HCT116 (cell line): ENCODE measurements at regions not wholly inside any gene's neighbourhood (a gene's known extent, or its start where the extent isn't known, plus 50 kb on each side); places are given as distances from the start of the nearest gene placed in this dataset.
"Not testable (repeated sequence)": the region's sequence is repeated elsewhere in the genome, so short reads cannot be mapped to it uniquely, and the experiment has no call there.

Experiments
- ATAC-seq: fragments of 200-7000 bp; cut with Tn5 transposase; 2 replicates; pipeline ENCODE4 v1.9.1; 2020; ENCODE audit warnings: mild to moderate bottlenecking, moderate library complexity
- BruUV-seq: library from RNA; stranded (reverse); fragments of 400-500 nt; replicated peaks from 2 replicates; lab custom pipeline; 2021; lab: Mats Ljungman, UMichigan
- CTCF ChIA-PET: fragments of 300-600 bp; sonication (Branson Sonifier 250); formaldehyde crosslinking; loops from one replicate; lab custom pipeline; 2021; ENCODE audit warnings: antibody characterized with exemption; lab: Charles Lee
- POLR2A ChIA-PET: fragments of 300-600, 350-600 bp; sonication (Branson Sonifier 250); formaldehyde crosslinking; loops from one replicate; lab custom pipeline; 2021; ENCODE audit warnings: antibody characterized with exemption; lab: Charles Lee
- RAD21 ChIA-PET, 2 experiments: fragments of 300-600 bp; sonication (Branson Sonifier 250); formaldehyde crosslinking; loops; one replicate each; lab custom pipeline; 2023; ENCODE audit warnings: low total read pairs in 2 of 2; ENCODE audit not compliant: uncharacterized antibody in 2 of 2, unreplicated experiment in 2 of 2, low non-redundant PET in 1 of 2; lab: Charles Lee
- DNase-seq: peaks from one replicate; pipeline ENCODE4 v3.0.0-alpha.2; 2010; ENCODE audit warnings: low read depth, low spot score
- H2AFZ ChIP-seq: fragments of 200-600 bp; shearing (Covaris generic), sonication (generic); 2 replicates; pipeline ENCODE4 v1.6.1; 2017; ENCODE audit warnings: low read depth, mixed run types, mixed read lengths, antibody characterized with exemption, low read length; ENCODE audit not compliant: poor library complexity, severe bottlenecking
- H3K27ac ChIP-seq: 2 replicates; pipeline ENCODE4 v1.5.1; 2012; ENCODE audit warnings: low read depth, low read length
- H3K27me3 ChIP-seq: fragments of 200-600 bp; sonication (generic); 2 replicates; pipeline ENCODE4 v1.6.1; 2016; ENCODE audit warnings: mixed run types, low read length, mixed read lengths; ENCODE audit not compliant: insufficient read depth
- H3K36me3 ChIP-seq, 2 experiments: fragments of 200-500 bp in 1 of 2; fragments of 200-600 bp in 1 of 2; sonication (Bioruptor generic) in 1 of 2; sonication (generic) in 1 of 2; 2 replicates each; pipeline versions ENCODE4 v1.5.1 to v1.6.1; 2014 to 2016; ENCODE audit warnings: low read length in 2 of 2, inconsistent platforms in 1 of 2, mixed read lengths in 1 of 2, mixed run types in 1 of 2; ENCODE audit not compliant: insufficient read depth in 2 of 2, control insufficient read depth in 1 of 2
- H3K4me1 ChIP-seq, 2 experiments: fragments of 200-600 bp in 1 of 2; sonication (generic) in 1 of 2; 2 replicates each; pipeline versions ENCODE4 v1.5.1 to v1.6.1; 2012 to 2017; ENCODE audit warnings: low read length in 2 of 2, inconsistent platforms in 1 of 2, mild to moderate bottlenecking in 1 of 2, mixed read lengths in 1 of 2, mixed run types in 1 of 2, moderate library complexity in 1 of 2; ENCODE audit not compliant: insufficient read depth in 2 of 2, control insufficient read depth in 1 of 2
- H3K4me2 ChIP-seq: fragments of 200-600 bp; sonication (generic); 2 replicates; pipeline ENCODE4 v1.6.1; 2017; ENCODE audit warnings: mixed run types, low read length, mixed read lengths
- H3K4me3 ChIP-seq, 2 experiments: fragments of 200-600 bp in 1 of 2; sonication (generic) in 1 of 2; replicated peaks in 1 of 2; 2 replicates each; pipeline ENCODE4 v1.5.1; 2011 to 2016; ENCODE audit warnings: low read length in 2 of 2, control low read depth in 1 of 2, low read depth in 1 of 2, mild to moderate bottlenecking in 1 of 2, mixed read lengths in 1 of 2, mixed run types in 1 of 2
- H3K79me2 ChIP-seq: fragments of 200-600 bp; sonication (generic); 2 replicates; pipeline ENCODE4 v1.6.1; 2017; ENCODE audit warnings: mild to moderate bottlenecking, mixed run types, low read length, moderate library complexity, mixed read lengths; ENCODE audit not compliant: insufficient read depth
- H3K9ac ChIP-seq: fragments of 200-600 bp; sonication (generic); 2 replicates; pipeline ENCODE4 v1.6.1; 2016; ENCODE audit warnings: low read length, mixed read lengths
- H3K9me2 ChIP-seq: fragments of 200-600 bp; sonication (generic), shearing (Covaris generic); 2 replicates; pipeline ENCODE4 v1.6.1; 2017; ENCODE audit warnings: mixed run types, mild to moderate bottlenecking, moderate library complexity; ENCODE audit not compliant: insufficient read depth
- H3K9me3 ChIP-seq, 2 experiments: fragments of 200-500 bp in 1 of 2; fragments of 200-600 bp in 1 of 2; sonication (Bioruptor generic) in 1 of 2; sonication (generic) in 1 of 2; 2 replicates each; pipeline ENCODE4 v1.6.1; 2014 to 2017; ENCODE audit warnings: low read length in 2 of 2, mixed read lengths in 2 of 2, inconsistent platforms in 1 of 2, low read depth in 1 of 2, mild to moderate bottlenecking in 1 of 2, mixed run types in 1 of 2, moderate library complexity in 1 of 2; ENCODE audit not compliant: control insufficient read depth in 1 of 2, insufficient read depth in 1 of 2
- H4K20me1 ChIP-seq: fragments of 200-600 bp; sonication (generic), shearing (Covaris generic); 2 replicates; pipeline ENCODE4 v1.6.1; 2017; ENCODE audit warnings: mixed run types, mild to moderate bottlenecking, moderate library complexity; ENCODE audit not compliant: insufficient read depth
- CBX3 ChIP-seq: IDR thresholded peaks from 2 replicates; pipeline ENCODE4 v1.6.1; 2012; ENCODE audit warnings: low read depth
- EGR1 ChIP-seq: IDR thresholded peaks from 2 replicates; pipeline ENCODE4 v1.6.1; 2012; ENCODE audit warnings: low read depth
- FOSL1 ChIP-seq: IDR thresholded peaks from 2 replicates; pipeline ENCODE4 v1.6.1; 2012; ENCODE audit warnings: low read depth
- POLR2A ChIP-seq: IDR thresholded peaks from 2 replicates; pipeline ENCODE4 v1.7.0; 2011; ENCODE audit warnings: borderline replicate concordance; ENCODE audit not compliant: insufficient read depth, insufficient read length; ENCODE audit errors: extremely low read depth
- POLR2AphosphoS5 ChIP-seq: IDR thresholded peaks from 2 replicates; pipeline ENCODE4 v1.6.1; 2011; ENCODE audit warnings: mild to moderate bottlenecking, low read depth, low read length, moderate library complexity
- RAD21 ChIP-seq: IDR thresholded peaks from 2 replicates; pipeline ENCODE4 v1.6.1; 2012; ENCODE audit warnings: low read depth, mild to moderate bottlenecking
- SIN3A ChIP-seq: IDR thresholded peaks from 2 replicates; pipeline ENCODE4 v1.6.1; 2012; ENCODE audit warnings: low read depth
- ZFX ChIP-seq: fragments of 450-650 bp; IDR thresholded peaks from 2 replicates; pipeline ENCODE4 v1.6.1; 2017
- intact Hi-C: fragments of 100-400 bp; cut with micrococcal nuclease; formaldehyde crosslinking; loops from 2 replicates; pipeline ENCODE4 v1.10.0; 2022
- TF ChIP-seq, protein P1 (sequence below): IDR thresholded peaks from 2 replicates; pipeline ENCODE4 v1.6.1; 2012; ENCODE audit warnings: low read depth
- TF ChIP-seq, protein P2 (sequence below): IDR thresholded peaks from 2 replicates; pipeline ENCODE4 v1.6.1; 2011; ENCODE audit warnings: mild to moderate bottlenecking, low read length, moderate library complexity; ENCODE audit not compliant: insufficient replicate concordance; ENCODE audit errors: extremely low read depth

DNA sequence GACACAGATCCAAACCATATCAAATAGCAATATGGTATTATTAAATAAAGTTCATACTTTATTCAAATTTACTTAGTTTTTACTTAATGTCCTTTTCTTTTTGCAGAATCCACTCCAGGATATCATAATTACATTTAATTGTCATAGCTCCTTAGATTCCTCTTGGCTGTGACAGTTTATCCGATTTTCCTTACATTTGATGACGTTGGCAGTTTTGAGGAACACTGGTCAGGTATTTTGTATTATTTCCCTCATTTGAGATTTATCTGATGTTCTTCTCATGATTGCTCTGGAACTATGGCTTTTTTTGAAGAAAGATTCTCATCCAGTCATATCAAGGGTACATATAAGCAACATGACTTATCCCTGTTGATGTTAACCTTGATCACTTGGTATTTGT, 198.3 kb upstream of the STAC start:
- no TSS peak for BruUV-seq
- CTCF ChIA-PET = no interaction called here
- intact Hi-C loops = no loop called here

DNA sequence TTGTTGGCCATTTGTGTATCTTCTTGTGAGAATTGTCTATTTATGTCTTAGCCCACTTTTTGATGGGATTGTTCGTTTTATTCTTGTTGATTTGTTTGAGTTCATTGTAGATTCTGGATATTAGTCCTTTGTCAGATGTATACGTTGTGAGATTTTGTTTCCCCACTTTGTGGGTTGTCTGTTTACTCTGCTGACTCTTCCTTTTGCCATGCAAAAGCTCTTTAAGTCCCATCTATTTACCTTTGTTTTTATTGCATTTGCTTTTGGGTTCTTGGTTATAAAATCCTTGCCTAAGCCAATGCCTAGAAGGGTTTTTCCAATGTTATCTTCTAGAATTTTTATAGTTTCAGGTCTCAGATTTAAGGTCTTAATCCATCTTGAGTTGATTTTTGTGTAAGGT, 193.1 kb upstream of the STAC start:
- H3K27ac ChIP-seq, BruUV-seq, DNase-seq, H3K9me2 ChIP-seq, H3K27me3 ChIP-seq, H3K4me3 ChIP-seq, H3K79me2 ChIP-seq, H3K36me3 ChIP-seq, POLR2A ChIA-PET, H2AFZ ChIP-seq, H3K9ac ChIP-seq, RAD21 ChIA-PET, intact Hi-C loops, H3K9me3 ChIP-seq, H4K20me1 ChIP-seq, CTCF ChIA-PET, ATAC-seq, H3K4me1 ChIP-seq, H3K4me2 ChIP-seq: not testable (repeated sequence)

More for the DNA sequence above, 198.3 kb upstream of the STAC start:
- H3K4me1 ChIP-seq = no peaks in the 10 kb centered on the region
- H3K36me3 ChIP-seq = no peaks in the 10 kb centered on the region
- no peak for ATAC-seq
- POLR2A ChIA-PET = no interaction called here
- H2AFZ ChIP-seq = no peak overlapping the region
- H4K20me1 ChIP-seq = no peaks in the 10 kb centered on the region; the same call in 1 of the 2 replicates
- no peak overlapping the region for H3K27ac ChIP-seq
- H3K9me2 ChIP-seq = no peaks in the 10 kb centered on the region
- RAD21 ChIA-PET = no interaction called here
- no peak overlapping the region for H3K4me2 ChIP-seq
- no peak overlapping the region for H3K9ac ChIP-seq
- TF ChIP-seq, protein P1, sequence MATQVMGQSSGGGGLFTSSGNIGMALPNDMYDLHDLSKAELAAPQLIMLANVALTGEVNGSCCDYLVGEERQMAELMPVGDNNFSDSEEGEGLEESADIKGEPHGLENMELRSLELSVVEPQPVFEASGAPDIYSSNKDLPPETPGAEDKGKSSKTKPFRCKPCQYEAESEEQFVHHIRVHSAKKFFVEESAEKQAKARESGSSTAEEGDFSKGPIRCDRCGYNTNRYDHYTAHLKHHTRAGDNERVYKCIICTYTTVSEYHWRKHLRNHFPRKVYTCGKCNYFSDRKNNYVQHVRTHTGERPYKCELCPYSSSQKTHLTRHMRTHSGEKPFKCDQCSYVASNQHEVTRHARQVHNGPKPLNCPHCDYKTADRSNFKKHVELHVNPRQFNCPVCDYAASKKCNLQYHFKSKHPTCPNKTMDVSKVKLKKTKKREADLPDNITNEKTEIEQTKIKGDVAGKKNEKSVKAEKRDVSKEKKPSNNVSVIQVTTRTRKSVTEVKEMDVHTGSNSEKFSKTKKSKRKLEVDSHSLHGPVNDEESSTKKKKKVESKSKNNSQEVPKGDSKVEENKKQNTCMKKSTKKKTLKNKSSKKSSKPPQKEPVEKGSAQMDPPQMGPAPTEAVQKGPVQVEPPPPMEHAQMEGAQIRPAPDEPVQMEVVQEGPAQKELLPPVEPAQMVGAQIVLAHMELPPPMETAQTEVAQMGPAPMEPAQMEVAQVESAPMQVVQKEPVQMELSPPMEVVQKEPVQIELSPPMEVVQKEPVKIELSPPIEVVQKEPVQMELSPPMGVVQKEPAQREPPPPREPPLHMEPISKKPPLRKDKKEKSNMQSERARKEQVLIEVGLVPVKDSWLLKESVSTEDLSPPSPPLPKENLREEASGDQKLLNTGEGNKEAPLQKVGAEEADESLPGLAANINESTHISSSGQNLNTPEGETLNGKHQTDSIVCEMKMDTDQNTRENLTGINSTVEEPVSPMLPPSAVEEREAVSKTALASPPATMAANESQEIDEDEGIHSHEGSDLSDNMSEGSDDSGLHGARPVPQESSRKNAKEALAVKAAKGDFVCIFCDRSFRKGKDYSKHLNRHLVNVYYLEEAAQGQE = no peak
- no peak for TF ChIP-seq POLR2AphosphoS5
- no peak for TF ChIP-seq FOSL1
- TF ChIP-seq CBX3 = no peak
- no peak for TF ChIP-seq SIN3A
- no peak for TF ChIP-seq RAD21
- no peak for TF ChIP-seq EGR1
- TF ChIP-seq POLR2A = no peak
- no peak for TF ChIP-seq ZFX
- TF ChIP-seq, protein P2, sequence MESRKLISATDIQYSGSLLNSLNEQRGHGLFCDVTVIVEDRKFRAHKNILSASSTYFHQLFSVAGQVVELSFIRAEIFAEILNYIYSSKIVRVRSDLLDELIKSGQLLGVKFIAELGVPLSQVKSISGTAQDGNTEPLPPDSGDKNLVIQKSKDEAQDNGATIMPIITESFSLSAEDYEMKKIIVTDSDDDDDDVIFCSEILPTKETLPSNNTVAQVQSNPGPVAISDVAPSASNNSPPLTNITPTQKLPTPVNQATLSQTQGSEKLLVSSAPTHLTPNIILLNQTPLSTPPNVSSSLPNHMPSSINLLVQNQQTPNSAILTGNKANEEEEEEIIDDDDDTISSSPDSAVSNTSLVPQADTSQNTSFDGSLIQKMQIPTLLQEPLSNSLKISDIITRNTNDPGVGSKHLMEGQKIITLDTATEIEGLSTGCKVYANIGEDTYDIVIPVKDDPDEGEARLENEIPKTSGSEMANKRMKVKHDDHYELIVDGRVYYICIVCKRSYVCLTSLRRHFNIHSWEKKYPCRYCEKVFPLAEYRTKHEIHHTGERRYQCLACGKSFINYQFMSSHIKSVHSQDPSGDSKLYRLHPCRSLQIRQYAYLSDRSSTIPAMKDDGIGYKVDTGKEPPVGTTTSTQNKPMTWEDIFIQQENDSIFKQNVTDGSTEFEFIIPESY = no peak
- H3K4me3 ChIP-seq = no peak overlapping the region
- DNase-seq = no peak
- H3K9me3 ChIP-seq = no peaks in the 10 kb centered on the region
- H3K79me2 ChIP-seq = no peaks in the 10 kb centered on the region
- H3K27me3 ChIP-seq = no peaks in the 10 kb centered on the region
